H1 (cell line): ENCODE measurements at regions not wholly inside any gene's neighbourhood (a gene's known extent, or its start where the extent isn't known, plus 50 kb on each side); places are given as distances from the start of the nearest gene placed in this dataset.

ENCODE experiments used
- CHD2 ChIP-seq: IDR thresholded peaks from 2 replicates; pipeline ENCODE4 v1.6.1; 2012; ENCODE audit warnings: low read length, improper control_type of control experiment
- EZH2 ChIP-seq: fragments of 200-600 bp; sonication (generic); IDR thresholded peaks from 2 replicates; pipeline ENCODE4 v1.7.1; 2012; ENCODE audit warnings: low read depth, mild to moderate bottlenecking, moderate library complexity, low read length, inconsistent platforms; ENCODE audit not compliant: severe bottlenecking
- KDM1A ChIP-seq: fragments of 200-600, 300-600 bp; sonication (generic); IDR thresholded peaks from 2 replicates; pipeline ENCODE4 v1.7.1; 2016; ENCODE audit warnings: mild to moderate bottlenecking, low read length, borderline replicate concordance
- POLR2A ChIP-seq, 2 experiments: IDR thresholded peaks; 1 replicate in 1 of 2; 2 replicates in 1 of 2; pipeline ENCODE4 v1.6.1; 2011; ENCODE audit warnings: low read depth in 2 of 2, low read length in 2 of 2, mild to moderate bottlenecking in 2 of 2; ENCODE audit errors: control extremely low read depth in 1 of 2
- POLR2AphosphoS5 ChIP-seq: IDR thresholded peaks from 2 replicates; pipeline ENCODE4 v1.6.1; 2011; ENCODE audit warnings: low read depth, low read length
- SP2 ChIP-seq: IDR thresholded peaks from 2 replicates; pipeline ENCODE4 v1.6.1; 2012; ENCODE audit warnings: mild to moderate bottlenecking, low read length, inconsistent platforms
- TAF1 ChIP-seq: IDR thresholded peaks from 2 replicates; pipeline ENCODE4 v1.6.1; 2011; ENCODE audit warnings: mild to moderate bottlenecking, low read depth, low read length
- TF ChIP-seq, protein P1 (sequence below), 3 experiments: IDR thresholded peaks; 1 replicate in 2 of 3; 2 replicates in 1 of 3; pipeline versions ENCODE4 v1.5.1 to v1.6.1; 2011; ENCODE audit warnings: low read length in 3 of 3, mild to moderate bottlenecking in 3 of 3, inconsistent platforms in 2 of 3, low read depth in 1 of 3, moderate library complexity in 1 of 3; ENCODE audit not compliant: insufficient read depth in 1 of 3; ENCODE audit errors: control extremely low read depth in 1 of 3
- TF ChIP-seq, protein P2 (sequence below): fragments of 300-600 bp; sonication (generic); IDR thresholded peaks from 2 replicates; pipeline ENCODE4 v1.7.1; 2012; ENCODE audit warnings: low read length, moderate library complexity, mild to moderate bottlenecking, inconsistent platforms; ENCODE audit not compliant: insufficient replicate concordance

DNA sequence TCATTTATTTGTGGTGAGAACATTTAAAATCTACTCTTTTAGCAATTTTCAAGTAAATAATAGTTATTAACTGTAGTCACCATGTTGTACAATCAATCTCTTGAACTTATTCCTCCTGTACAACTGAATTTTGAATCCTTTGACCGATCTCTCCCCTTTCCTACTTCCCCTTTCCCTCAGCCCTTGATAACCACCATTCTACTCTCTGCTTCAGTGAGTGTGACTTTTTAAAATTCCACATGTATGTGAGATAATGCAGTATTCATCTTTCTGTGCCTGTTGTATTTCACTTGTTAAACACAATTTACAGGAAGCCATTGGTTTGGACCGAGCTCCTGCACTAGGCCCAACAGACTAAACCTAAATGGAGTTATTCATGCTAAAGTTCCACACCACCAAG, 458.9 kb upstream of the PDE3A start:
- TF ChIP-seq SP2: no peak
- no peak for TF ChIP-seq TAF1
- TF ChIP-seq, protein P1, sequence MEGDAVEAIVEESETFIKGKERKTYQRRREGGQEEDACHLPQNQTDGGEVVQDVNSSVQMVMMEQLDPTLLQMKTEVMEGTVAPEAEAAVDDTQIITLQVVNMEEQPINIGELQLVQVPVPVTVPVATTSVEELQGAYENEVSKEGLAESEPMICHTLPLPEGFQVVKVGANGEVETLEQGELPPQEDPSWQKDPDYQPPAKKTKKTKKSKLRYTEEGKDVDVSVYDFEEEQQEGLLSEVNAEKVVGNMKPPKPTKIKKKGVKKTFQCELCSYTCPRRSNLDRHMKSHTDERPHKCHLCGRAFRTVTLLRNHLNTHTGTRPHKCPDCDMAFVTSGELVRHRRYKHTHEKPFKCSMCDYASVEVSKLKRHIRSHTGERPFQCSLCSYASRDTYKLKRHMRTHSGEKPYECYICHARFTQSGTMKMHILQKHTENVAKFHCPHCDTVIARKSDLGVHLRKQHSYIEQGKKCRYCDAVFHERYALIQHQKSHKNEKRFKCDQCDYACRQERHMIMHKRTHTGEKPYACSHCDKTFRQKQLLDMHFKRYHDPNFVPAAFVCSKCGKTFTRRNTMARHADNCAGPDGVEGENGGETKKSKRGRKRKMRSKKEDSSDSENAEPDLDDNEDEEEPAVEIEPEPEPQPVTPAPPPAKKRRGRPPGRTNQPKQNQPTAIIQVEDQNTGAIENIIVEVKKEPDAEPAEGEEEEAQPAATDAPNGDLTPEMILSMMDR (IDR thresholded peaks at IDR 0.05; ENCODE audit: control extremely low read depth in 1 of 3, insufficient read depth in 1 of 3, low read depth in 1 of 3, low read length in 3 of 3): no peak
- no peak for TF ChIP-seq EZH2
- no peak for TF ChIP-seq CHD2
- TF ChIP-seq, protein P2, sequence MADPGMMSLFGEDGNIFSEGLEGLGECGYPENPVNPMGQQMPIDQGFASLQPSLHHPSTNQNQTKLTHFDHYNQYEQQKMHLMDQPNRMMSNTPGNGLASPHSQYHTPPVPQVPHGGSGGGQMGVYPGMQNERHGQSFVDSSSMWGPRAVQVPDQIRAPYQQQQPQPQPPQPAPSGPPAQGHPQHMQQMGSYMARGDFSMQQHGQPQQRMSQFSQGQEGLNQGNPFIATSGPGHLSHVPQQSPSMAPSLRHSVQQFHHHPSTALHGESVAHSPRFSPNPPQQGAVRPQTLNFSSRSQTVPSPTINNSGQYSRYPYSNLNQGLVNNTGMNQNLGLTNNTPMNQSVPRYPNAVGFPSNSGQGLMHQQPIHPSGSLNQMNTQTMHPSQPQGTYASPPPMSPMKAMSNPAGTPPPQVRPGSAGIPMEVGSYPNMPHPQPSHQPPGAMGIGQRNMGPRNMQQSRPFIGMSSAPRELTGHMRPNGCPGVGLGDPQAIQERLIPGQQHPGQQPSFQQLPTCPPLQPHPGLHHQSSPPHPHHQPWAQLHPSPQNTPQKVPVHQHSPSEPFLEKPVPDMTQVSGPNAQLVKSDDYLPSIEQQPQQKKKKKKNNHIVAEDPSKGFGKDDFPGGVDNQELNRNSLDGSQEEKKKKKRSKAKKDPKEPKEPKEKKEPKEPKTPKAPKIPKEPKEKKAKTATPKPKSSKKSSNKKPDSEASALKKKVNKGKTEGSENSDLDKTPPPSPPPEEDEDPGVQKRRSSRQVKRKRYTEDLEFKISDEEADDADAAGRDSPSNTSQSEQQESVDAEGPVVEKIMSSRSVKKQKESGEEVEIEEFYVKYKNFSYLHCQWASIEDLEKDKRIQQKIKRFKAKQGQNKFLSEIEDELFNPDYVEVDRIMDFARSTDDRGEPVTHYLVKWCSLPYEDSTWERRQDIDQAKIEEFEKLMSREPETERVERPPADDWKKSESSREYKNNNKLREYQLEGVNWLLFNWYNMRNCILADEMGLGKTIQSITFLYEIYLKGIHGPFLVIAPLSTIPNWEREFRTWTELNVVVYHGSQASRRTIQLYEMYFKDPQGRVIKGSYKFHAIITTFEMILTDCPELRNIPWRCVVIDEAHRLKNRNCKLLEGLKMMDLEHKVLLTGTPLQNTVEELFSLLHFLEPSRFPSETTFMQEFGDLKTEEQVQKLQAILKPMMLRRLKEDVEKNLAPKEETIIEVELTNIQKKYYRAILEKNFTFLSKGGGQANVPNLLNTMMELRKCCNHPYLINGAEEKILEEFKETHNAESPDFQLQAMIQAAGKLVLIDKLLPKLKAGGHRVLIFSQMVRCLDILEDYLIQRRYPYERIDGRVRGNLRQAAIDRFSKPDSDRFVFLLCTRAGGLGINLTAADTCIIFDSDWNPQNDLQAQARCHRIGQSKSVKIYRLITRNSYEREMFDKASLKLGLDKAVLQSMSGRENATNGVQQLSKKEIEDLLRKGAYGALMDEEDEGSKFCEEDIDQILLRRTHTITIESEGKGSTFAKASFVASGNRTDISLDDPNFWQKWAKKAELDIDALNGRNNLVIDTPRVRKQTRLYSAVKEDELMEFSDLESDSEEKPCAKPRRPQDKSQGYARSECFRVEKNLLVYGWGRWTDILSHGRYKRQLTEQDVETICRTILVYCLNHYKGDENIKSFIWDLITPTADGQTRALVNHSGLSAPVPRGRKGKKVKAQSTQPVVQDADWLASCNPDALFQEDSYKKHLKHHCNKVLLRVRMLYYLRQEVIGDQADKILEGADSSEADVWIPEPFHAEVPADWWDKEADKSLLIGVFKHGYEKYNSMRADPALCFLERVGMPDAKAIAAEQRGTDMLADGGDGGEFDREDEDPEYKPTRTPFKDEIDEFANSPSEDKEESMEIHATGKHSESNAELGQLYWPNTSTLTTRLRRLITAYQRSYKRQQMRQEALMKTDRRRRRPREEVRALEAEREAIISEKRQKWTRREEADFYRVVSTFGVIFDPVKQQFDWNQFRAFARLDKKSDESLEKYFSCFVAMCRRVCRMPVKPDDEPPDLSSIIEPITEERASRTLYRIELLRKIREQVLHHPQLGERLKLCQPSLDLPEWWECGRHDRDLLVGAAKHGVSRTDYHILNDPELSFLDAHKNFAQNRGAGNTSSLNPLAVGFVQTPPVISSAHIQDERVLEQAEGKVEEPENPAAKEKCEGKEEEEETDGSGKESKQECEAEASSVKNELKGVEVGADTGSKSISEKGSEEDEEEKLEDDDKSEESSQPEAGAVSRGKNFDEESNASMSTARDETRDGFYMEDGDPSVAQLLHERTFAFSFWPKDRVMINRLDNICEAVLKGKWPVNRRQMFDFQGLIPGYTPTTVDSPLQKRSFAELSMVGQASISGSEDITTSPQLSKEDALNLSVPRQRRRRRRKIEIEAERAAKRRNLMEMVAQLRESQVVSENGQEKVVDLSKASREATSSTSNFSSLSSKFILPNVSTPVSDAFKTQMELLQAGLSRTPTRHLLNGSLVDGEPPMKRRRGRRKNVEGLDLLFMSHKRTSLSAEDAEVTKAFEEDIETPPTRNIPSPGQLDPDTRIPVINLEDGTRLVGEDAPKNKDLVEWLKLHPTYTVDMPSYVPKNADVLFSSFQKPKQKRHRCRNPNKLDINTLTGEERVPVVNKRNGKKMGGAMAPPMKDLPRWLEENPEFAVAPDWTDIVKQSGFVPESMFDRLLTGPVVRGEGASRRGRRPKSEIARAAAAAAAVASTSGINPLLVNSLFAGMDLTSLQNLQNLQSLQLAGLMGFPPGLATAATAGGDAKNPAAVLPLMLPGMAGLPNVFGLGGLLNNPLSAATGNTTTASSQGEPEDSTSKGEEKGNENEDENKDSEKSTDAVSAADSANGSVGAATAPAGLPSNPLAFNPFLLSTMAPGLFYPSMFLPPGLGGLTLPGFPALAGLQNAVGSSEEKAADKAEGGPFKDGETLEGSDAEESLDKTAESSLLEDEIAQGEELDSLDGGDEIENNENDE: no peak
- TF ChIP-seq POLR2AphosphoS5: no peak
- TF ChIP-seq POLR2A (IDR thresholded peaks at IDR 0.05; ENCODE audit: control extremely low read depth in 1 of 2, low read depth in 2 of 2, low read length in 2 of 2): no peak
- no peak for TF ChIP-seq KDM1A
